ENCODE measurements at regions not wholly inside any gene's neighbourhood (a gene's known extent, or its start where the extent isn't known, plus 50 kb on each side); places are given as distances from the start of the nearest gene placed in this dataset.

- Histone ChIP-seq H3K27me3 (replicated peaks; ENCODE audit: insufficient read depth, low read depth, low read length, poor library complexity) (peaks cover 4% of the 10 kb centered on the region), H3K27ac (ENCODE audit: low read depth, low read length, poor library complexity, severe bottlenecking) (no peak overlapping the region), H3K4me1 (ENCODE audit: insufficient read depth, low read length, poor library complexity, severe bottlenecking) (no peaks in the 10 kb centered on the region), H3K36me3 (ENCODE audit: insufficient read depth, low read length, poor library complexity, severe bottlenecking) (no peaks in the 10 kb centered on the region), H3K9me3 (ENCODE audit: low read depth, low read length, poor library complexity, severe bottlenecking) (peaks cover 6% of the 10 kb centered on the region), H3K4me3 (ENCODE audit: low read depth, low read length, poor library complexity, severe bottlenecking) (no peak overlapping the region)
- TF ChIP-seq CTCF (conservative IDR thresholded peaks at IDR 0.05; ENCODE audit: low read depth, low read length) (no peak), EZH2 (IDR thresholded peaks at IDR 0.05; ENCODE audit: borderline replicate concordance, low read depth, low read length, poor library complexity, severe bottlenecking) (no peak)
- BruUV-seq (replicated peaks): no TSS peak
- DNase-seq (ENCODE audit: low spot score): no peak
- intact Hi-C loops (cut with micrococcal nuclease; ENCODE audit: unreplicated experiment): no loop called here
- ChIA-PET CTCF (no interaction called here), POLR2A (ENCODE audit: low non-redundant PET) (no interaction called here)
Observed at GRCh38 chr1:2866422-2867086, 65.1 kb upstream of the TTC34 start.

- peaks cover 6% of the 10 kb centered on the region for H3K9me3 ChIP-seq (ENCODE audit: low read depth, low read length, poor library complexity, severe bottlenecking)
Observed at GRCh38 chr1:2867087-2867425, 65.6 kb upstream of the TTC34 start.

GRCh38 chr1:2867861-2868260 lies 66.4 kb upstream of the TTC34 start:
- Histone ChIP-seq H3K36me3 (ENCODE audit: insufficient read depth, low read length, poor library complexity, severe bottlenecking) (no peaks in the 10 kb centered on the region), H3K4me3 (ENCODE audit: low read depth, low read length, poor library complexity, severe bottlenecking) (no peak overlapping the region), H3K27ac (ENCODE audit: low read depth, low read length, poor library complexity, severe bottlenecking) (no peak overlapping the region), H3K9me3 (ENCODE audit: low read depth, low read length, poor library complexity, severe bottlenecking) (peaks cover 6% of the 10 kb centered on the region), H3K4me1 (ENCODE audit: insufficient read depth, low read length, poor library complexity, severe bottlenecking) (no peaks in the 10 kb centered on the region), H3K27me3 (replicated peaks; ENCODE audit: insufficient read depth, low read depth, low read length, poor library complexity) (peaks cover 4% of the 10 kb centered on the region)
- intact Hi-C loops (cut with micrococcal nuclease; ENCODE audit: unreplicated experiment): no loop called here
- DNase-seq (ENCODE audit: low spot score): no peak
- TF ChIP-seq EZH2 (IDR thresholded peaks at IDR 0.05; ENCODE audit: borderline replicate concordance, low read depth, low read length, poor library complexity, severe bottlenecking) (no peak), CTCF (conservative IDR thresholded peaks at IDR 0.05; ENCODE audit: low read depth, low read length) (0 out of 2 replicates have a peak, but pooled peaks have one; percentile 8)
- POLR2A ChIA-PET (ENCODE audit: low non-redundant PET): no interaction called here
- CTCF ChIA-PET: no interaction called here
- BruUV-seq (replicated peaks): no TSS peak

More at GRCh38 chr1:2867087-2867425, 65.6 kb upstream of the TTC34 start:
- Histone ChIP-seq H3K4me1 (ENCODE audit: insufficient read depth, low read length, poor library complexity, severe bottlenecking) (no peaks in the 10 kb centered on the region), H3K27me3 (replicated peaks; ENCODE audit: insufficient read depth, low read depth, low read length, poor library complexity) (peaks cover 4% of the 10 kb centered on the region), H3K27ac (ENCODE audit: low read depth, low read length, poor library complexity, severe bottlenecking) (no peak overlapping the region), H3K4me3 (ENCODE audit: low read depth, low read length, poor library complexity, severe bottlenecking) (no peak overlapping the region), H3K36me3 (ENCODE audit: insufficient read depth, low read length, poor library complexity, severe bottlenecking) (no peaks in the 10 kb centered on the region)
- CTCF ChIA-PET: no interaction called here
- TF ChIP-seq EZH2 (IDR thresholded peaks at IDR 0.05; ENCODE audit: borderline replicate concordance, low read depth, low read length, poor library complexity, severe bottlenecking) (no peak), CTCF (conservative IDR thresholded peaks at IDR 0.05; ENCODE audit: low read depth, low read length) (no peak)
- POLR2A ChIA-PET (ENCODE audit: low non-redundant PET): no interaction called here
- no peak for DNase-seq (ENCODE audit: low spot score)
- intact Hi-C loops (cut with micrococcal nuclease; ENCODE audit: unreplicated experiment): no loop called here
- BruUV-seq (replicated peaks): no TSS peak
